ENCODE measurements at regions not wholly inside any gene's neighbourhood (a gene's known extent, or its start where the extent isn't known, plus 50 kb on each side); places are given as distances from the start of the nearest gene placed in this dataset.

DNA sequence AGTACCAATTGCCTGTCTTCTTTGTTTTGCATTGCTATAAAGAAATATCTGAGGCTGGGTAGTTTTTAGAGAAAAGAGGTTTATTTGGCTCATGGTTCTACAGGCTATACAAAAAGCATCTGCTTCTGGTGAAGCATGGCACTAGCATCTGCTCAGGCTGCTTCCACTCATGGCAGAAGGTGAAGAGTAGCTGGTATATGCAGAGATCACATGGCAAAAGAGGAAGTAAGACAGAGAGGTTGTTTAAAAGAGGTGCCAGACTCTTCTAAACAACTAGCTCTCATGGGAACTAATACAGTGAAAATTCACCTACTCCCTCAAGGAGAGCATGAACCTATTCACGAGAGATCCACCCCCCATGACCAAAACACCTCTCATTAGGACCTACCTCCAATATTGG lies 56.7 kb upstream of the GUCA2B start:
- no peak for DNase-seq

DNA sequence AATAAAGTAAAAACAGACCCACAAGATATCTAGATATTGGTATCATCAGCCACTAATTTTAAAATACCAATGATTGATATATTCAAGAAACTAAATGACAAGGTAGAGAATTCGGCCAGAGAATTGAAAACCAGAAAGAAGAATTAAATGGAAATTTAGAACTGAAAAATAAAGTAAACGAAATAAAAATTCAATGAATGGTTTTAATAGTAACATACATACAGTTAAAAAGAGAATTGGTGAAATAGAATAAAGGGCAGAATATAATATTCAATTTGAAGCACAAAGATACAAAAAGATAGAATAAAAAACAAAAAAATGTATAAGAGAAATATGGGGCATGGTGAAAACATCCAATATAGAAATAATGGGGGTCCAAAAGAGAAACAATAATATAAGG lies 64.0 kb upstream of the GUCA2B start:
- no peak for DNase-seq

DNA sequence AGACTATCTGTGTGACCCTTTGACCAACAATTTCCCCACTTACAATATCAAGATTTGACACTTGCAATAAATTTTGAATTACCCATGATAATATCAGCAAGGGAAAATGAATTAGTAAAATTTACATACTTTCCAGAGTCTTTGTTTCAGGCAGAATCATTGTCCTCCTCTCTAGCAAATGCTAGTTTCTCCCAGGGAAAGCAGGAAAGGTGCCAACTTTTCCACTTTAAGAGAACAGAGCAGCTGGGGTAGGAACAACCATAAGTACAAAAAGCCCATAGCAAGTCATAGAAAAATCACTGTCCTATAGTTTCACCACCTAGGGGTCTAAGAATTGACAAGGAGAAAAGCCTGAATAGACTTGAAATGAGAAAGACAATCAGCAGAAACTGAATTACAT lies 67.1 kb upstream of the GUCA2B start:
- DNase-seq, result no peak

DNA sequence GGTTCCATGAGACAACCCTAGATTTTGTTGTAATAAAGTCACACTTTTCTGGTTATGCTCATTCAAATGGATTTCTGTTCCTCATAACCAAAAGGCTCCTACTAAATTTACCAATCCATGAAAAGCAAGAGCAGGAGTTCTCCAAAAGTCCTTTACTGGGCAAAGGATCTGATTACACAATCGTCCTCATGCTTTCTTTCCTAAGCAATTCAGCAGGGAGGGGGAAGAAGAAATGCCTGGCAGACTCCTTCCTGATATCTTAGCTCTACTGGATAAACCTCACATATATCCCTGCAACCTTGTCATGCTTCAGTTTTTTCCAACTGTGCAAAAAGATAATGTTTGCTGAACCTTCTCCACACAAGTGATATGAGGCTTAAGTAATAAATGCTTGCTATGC lies 67.6 kb upstream of the GUCA2B start:
- no peak for DNase-seq

DNA sequence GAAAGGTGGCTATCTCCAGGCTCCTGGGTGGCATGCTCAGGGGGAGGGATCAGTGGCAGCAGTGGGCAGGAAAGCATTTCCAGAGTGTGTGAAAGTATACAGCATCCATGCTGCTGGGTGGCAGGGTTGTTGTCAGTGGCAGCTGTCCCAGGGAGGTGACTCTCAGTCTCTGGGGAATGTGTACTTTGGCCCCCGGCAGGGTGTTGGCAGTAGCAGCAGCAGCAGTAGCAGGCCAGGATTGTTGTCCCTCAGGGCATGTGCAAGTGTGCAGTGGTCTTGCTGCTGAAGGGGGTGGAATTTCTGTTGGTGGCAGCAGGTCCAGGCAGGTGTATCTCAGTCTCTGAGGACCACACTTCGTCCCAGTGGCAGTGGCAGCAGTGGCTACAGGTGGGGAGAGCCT lies 71.7 kb upstream of the GUCA2B start:
- no peak for DNase-seq

DNA sequence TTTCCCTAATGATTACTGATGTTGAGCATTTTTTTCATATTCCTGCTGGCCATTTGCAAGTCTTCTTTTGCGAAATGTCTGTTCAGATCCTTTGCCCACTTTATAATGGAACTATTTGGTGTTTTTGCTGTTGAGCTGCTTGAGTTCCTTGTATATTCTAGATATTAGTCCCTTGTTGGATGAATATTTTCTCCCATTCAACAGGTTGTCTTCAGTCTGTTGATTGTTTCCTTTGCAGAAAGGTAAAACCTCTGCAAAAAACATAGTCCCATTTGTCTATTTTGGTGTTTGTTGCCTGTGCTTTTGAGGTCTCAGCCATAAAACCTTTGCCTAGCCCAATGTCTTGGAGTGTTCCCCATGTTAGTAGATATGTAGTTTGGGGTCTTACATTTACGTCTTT lies 78.0 kb upstream of the GUCA2B start:
- DNase-seq, result no peak

DNA sequence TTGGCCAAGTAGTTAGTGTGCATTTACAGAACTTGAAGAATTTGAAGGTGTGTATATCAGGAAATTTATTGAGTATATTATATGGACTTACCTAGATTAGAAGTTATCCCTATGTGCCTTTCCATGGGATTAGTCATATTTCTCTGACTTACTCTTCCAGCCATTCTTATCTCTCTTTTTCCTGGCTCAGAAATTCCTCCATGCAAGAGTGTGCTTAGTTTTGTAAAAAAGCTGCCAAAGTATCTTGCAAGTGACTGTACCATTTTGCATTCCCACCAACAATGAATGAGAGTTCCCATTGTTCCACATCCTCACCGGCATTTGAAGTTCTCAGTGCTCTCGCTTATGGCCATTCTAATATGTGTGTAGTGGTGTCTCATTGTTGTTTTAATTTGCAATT lies 82.2 kb upstream of the GUCA2B start:
- DNase-seq, result no peak

DNA sequence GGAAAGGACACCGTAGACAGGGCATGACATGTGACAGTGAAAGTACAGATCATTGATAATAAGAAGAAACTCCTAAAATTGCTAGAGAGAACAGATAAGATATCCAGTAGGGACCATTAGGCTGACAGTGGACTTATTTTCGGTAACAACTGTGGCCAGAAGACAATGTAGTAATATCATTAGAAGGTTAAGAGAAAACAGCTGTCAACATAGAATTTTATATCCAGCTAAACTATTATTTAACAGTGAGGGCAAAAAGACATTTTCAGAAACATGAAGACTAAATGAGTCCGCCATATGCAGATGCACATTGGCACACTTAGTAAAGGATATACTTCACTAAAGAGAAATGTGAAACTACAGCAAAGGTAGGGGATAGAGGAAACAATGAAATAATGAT lies 95.4 kb upstream of the GUCA2B start:
- no peak for DNase-seq

DNA sequence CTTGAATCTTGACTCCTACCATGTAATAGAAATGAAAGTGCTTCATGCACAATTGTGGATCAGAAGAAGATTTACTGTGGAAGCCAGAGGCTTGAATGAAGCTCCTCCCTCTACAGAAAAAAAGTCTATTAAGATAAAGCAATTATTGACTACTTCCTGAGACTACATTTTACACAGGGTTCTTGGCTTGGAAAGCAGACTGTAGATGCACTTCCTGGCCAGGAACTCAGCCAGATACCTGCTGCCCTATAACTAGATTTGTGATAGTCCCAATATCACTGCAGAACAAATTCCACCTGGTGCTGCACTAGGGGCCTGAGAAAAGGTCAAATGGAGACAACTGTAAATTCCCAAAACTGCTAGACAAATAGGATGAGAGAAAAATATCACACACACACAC lies 96.8 kb upstream of the GUCA2B start:
- no peak for DNase-seq

DNA sequence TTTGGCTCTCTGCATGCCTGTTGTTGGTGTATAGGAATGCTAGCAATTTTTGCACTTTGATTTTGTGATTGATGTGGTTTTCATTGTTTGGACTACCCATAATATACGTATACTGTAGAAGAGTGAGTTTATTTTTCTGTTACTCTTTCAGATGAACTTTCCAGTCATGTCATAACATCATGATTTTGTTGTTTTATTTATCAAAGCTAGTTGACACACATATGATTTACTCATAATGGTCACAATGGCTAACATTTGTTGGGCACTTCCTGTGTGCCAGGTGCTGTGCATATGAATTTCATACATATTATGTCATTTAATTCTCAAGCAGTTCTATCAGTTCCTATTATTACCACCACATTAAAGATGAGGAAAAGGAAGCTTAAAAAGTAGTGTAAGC lies 98.1 kb upstream of the GUCA2B start:
- no peak for DNase-seq

DNA sequence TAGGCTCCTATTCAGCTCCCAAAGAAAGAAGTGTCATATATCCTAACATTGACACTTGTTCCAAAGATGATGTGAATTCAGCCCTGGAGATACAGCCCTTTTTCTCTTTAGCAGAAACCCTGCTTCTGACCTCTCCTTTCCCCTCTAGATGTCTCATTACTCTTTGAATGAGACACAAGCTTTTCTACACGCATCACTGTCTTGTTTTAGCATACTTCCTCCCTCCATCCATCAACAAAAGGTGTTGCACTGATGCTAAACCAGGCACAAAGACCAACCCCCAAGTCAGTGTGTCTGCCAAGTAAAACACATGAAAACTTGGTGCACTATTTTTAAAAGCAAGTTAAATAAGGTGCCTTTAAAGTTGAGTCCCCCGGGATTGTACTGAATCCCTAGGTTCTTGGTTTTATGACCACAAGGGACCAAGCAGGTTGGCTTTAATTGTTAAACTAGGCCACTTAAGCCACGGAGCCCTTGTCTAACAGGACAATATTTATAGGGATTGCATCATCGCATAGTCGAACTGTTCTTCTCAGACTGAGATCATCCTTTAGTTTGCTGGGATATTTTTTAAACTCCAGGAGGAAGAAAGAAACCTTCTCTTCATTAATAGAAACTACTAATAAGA lies 101.0 kb upstream of the GUCA2B start:
- no peak for DNase-seq

DNA sequence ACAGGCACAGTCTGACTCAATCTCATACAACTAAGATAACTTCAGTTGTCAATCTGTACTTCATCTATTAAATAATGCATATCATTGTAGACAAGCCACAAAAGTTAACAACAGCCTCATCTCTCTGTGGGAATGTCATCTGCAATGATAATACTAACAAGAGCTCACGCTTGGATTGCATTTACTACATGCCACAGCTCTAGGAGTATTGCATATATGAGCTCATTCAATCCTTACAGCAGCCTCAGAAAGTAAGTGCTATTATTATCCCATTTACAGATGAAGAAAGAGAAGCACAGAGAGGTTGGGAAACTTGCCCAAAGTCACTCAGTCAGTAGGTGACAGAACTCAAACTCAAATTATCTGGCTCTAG lies 105.7 kb upstream of the GUCA2B start:
- DNase-seq, result no peak

DNA sequence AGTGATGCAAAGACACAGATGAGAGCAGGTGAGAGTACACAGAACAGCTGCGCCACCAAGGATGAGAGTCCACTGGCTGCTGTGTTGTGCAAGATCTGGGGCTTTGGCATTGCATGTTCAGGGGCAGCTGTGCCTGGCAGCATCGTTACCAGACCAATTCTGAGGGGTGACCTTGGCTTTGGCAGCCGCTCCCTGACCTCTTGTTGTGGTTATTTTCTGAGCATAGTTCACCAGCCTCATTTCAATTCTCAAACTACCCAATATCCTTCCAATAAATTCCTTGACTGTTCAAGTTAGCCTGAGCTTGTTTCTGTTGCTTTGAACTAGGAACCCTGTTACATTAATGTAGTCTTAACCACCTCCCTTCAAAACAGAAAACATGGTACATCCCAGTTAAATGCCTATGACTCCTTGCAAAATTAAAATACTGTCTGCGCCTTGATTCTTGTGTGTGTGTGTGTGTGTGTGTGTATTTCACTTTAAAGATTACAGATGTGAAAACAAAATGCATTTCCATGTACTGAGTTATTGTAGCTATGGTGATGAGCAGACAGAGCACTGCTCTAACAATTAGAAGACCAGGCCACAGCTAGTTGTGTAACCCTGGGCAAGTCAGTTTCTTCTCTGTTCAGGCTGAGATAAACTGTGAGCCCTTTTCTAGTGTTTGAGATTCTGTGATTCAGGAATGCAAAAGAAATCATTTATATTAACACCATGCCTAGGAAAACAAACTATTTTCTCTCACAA lies 106.3 kb upstream of the GUCA2B start:
- DNase-seq, result peak; percentile 59

DNA sequence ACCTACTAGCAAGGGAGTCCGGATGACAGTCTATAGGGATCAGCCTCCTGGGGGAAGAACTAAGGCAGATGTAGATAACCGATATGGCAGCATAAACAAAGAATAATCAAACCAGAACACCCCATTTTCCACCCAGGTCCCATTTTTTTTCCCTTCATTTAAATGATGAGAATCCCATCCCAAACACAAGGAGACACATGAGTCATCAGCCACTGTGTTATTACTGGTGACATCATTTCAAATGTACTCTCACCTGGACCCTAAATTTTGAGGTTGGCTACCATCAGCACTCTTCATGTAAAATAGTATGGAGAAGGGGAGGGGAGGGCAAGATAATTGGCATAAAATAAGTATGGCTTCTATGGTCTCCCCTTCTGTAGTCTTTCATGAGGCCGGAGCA lies 108.9 kb upstream of the GUCA2B start:
- DNase-seq, result no peak

DNA sequence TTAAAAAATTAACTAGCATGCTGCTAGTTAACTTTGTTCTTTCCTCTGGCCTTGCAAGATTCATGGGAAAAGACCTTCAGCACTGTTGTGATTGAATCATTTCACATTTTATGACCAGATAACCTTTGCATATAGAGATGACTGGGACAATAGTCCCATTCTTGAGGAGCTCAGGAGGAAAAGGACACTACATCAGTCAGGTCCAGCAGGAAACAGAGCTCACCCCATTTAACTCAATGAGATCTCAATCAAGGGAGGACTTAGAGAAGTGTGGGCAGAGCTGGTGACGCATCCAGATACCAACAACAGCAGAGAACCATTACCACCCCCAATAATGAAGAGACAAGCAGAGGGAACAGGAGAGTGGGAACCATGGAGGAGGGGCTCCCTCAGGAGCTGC lies 109.4 kb upstream of the GUCA2B start:
- DNase-seq, result no peak

DNA sequence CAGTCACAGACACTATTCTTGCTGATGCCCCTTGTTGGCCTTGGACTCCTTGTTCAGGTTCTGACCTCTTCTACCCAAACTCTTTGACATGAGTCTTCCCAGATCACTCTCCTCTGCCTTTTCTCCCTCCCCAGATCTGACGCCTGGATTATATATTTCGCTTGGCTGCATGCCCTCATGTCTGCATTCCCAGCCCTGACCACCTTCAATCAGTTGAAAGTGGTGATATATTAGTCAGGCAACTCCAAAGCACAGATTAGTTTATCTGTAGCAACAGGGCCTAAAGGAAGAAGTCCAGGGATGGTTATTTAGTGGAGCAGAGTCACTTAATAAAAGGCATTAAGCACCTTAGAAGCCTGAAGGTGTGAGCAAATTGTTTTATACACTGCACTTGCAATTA lies 110.0 kb upstream of the GUCA2B start:
- DNase-seq, result no peak

DNA sequence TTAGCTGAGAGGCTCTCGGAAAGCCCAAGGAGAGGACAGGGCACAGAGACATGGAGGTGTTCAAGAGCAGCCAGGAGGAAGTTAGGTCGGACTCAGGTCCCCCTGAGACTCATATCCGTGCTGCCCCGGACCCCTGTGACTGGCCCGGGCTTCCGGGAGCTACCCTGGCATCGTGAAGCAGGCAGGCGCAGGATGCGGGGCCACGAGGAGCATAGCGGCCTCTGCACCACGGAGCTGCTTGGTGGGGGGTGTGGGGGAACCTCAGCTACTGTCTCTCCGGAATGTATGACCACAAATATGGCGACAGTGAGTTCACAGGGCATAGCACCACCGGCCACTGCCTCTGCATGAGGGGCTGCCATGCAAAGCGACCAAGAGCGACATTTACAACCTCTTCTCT lies 112.2 kb upstream of the GUCA2B start:
- DNase-seq, result no peak

DNA sequence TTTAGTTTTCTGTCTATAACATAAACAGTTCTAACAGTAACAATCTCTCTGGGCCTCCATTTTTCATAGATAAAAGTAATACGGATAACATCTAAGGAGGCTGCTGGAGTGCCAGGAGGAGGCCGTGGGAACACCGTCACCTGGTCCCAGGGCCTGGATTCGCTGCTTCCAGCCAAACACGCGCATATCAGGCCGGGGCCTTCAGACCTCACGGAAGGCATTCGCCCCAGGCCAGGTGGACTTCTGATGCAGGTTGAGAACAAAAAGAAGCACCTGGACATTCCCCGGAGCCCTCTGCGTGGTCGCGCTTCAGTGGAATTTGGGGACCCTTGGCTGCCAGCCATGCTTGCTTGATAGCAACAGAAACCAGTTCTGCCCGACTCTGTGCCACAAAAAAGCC lies 113.1 kb upstream of the GUCA2B start:
- no peak for DNase-seq

DNA sequence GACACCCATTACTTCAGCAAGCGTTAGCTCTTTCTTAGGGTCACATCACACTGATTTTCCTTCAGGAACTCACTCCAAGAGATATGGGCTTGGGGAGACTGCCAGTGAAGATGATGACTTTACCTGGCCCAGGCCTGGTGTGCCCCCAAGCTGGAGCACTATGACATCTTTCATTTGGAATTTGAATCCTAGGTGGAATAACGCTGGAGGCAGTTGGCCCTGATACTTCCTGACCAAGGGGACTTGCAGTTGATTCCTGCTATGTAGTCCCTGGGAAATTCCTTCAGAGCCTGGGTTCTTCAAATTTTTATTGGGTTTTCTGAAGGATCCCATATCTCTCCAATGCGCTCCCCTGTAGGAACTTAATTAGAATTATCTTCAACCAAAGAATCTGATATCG lies 114.9 kb upstream of the GUCA2B start:
- no peak for DNase-seq

DNA sequence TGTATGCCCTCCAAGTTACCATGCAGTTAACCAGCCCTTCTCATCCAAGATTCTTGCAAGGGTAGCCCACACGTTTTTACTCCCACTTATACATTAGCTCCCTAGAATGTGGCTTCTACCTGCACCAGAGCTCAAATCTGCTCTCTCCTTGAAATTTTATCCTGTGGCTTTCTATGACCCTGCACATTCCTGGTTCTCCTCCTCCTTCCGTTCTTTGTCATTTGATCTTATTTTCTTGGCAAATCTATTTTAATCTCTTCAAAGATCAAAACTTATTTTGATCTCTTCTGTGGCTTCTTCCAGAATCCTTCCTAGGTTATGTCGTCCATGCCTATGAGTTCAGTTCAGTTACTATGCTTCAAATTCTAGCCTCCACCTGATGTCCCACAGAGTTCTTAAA lies 115.6 kb upstream of the GUCA2B start:
- DNase-seq, result no peak

DNA sequence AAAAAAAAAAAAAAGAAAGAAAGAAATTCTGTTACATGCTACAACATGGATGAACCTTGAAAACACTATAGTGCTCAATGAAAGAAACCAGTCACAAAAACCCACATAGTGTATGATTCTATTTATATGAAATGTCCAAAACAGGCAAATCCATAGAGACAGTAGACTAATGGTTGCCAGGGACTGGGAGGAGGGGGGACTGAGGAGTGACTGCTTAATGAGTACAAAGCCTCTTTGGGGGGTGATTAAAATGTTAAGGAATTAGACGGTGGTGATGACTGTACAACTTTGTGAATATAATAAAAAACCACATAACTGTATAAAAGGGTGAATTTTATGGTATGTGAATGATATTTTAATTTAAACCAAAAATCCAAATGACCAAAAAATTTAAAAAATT lies 116.0 kb upstream of the GUCA2B start:
- no peak for DNase-seq

DNA sequence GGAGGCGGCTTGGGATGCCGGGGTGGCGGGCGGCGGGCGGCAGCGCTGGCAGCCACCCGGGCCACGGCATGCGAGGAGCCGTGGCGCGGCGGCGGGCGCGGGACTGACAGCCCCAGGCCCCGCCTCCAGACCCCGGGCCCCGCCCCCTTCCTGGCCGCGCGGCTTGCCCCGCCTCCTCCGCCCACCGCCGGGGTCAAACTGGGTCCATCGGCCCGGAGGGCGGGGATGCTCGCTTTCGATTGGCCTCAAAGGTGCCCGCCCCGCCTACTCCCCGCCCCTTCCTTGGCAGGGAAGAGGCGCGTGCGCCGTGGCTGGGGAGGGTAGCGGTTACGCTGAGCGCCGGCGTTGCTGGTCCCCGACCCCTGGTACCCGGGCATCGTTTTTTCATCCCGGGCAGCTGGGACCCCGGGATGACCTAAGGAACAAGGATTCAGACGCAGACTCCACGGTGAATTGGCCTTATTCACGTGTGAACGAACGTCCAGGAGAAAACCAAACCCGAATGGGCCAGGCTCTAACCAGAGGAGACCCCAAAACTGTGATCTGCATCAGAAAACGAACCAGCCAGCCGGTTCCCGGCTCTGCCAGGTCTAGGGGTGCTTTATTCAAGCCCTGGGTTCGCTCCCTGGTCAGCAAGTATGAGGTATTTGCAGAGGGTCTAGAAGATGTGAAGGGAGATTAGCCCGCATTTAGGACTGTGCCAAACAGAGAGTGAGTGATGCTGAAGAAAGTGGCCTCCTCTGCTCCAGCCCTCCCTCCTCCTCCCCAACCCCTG lies 117.2 kb upstream of the GUCA2B start:
- peak; percentile 89 for DNase-seq

DNA sequence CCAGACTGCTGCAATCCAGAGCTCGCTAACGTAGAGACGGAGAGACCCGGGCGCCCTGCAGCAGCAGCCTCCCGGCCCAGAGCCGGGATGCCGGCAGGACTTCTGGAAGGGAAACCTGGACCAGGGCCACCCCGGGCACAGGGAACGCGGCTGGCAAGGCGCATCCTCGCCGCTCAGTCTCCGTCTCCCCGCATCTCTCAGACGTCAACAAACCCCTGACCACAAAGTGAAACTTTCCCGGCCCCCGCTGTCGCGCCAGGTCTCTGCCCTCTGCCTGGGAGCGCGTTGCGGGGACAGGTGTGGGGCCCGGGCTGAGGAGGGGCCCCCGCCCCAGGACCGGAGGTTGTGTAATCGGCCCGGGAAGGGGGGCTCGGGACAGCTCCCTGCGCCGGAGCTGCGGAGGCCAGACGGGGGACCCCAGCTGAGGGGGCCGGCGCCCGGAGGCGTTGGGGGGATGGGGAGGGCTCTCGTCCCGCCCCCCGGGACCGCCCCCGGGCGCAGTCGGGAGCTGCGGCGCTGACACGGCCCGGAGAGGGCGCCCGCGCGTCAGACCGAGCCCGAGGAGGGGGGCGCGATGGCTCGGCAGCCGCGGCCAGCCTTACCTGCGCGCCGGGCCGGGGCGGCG lies 116.6 kb upstream of the HIVEP3 start:
- peak; percentile 83 for DNase-seq

DNA sequence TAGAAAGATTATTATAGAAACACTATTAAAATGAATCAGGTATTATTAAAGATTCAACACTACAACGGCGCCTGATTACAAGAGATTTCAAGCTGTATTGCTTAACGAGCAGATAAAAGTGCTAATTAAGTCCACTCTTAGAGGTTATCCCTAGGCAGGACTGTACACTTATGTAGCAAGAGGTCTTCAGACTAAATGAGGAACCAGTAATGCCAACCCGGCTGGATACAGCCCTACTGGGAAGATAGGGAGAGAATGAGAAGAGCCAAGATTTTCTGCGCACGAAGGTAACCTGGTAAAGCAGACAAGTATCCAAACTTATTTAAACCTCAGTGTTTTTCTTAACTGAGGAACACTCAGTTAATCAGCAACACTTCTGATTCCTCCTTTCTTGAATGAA lies 115.7 kb upstream of the HIVEP3 start:
- no peak for DNase-seq

All from retina (tissue), 1 donor.